ENCODE measurements at regions not wholly inside any gene's neighbourhood (a gene's known extent, or its start where the extent isn't known, plus 50 kb on each side); places are given as distances from the start of the nearest gene placed in this dataset.

DNA sequence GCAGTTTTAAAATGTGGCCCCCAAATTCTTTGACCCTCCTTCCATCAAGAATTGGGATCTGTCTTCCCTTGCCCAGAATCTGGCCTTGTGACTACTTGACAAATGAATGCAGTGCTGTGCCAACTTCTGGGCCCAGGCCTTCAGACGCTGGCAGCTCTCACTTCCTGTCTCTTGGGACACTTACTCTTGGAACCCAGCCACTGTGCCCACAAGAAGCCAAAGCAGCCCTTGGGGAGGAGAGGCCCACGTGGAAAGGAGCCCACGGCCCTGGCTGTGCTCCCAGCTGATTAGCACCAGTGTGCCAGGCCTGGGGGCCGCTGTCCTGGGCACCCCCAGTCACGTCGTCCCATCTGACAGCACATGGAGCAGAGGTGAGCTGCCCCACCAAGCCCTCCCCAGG is 56.6 kb downstream of the RPL37A start:
- TF ChIP-seq CTCF (conservative IDR thresholded peaks at IDR 0.05 in 1 of 2, IDR thresholded peaks at IDR 0.05 in 1 of 2; ENCODE audit: extremely low read depth in 1 of 2, insufficient read depth in 1 of 2, low read depth in 1 of 2, low read length in 2 of 2): no peak
- TF ChIP-seq EZH2 (IDR thresholded peaks at IDR 0.05; ENCODE audit: borderline replicate concordance, low read length): no peak

Data from mammary epithelial cell (primary cell).